NCI-H1105 treated with DMSO at 0.1 percent for 48 hours (cell line): ENCODE measurements at regions not wholly inside any gene's neighbourhood (a gene's known extent, or its start where the extent isn't known, plus 50 kb on each side); places are given as distances from the start of the nearest gene placed in this dataset.
A peak's percentile ranks its signal among the peaks of the same experiment; 100 is the strongest.

ENCODE experiments used
- DNase-seq: peaks from one replicate; lab custom pipeline; 2025; lab: John Stamatoyannopoulos, UW

DNA sequence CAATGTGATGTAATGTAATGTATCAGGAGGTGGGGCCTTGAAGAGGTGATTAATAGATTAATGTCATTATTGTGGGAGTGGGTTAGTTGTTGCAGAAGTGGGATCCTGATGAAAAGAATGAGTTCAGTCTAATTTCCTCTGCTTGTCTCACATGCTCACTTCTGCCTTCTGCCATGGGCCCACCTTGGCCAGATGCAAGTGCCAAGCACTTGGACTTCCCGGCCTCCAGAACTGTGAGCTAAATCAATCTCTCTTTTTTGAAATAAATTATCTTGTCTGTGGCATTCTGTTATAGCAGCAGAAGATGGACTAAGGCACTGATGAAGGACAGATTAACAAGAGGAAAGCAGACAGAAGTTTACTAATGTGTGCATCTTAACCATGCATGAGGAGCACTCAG, 123.9 kb downstream of the ETS2 start:
- DNase-seq: no peak

DNA sequence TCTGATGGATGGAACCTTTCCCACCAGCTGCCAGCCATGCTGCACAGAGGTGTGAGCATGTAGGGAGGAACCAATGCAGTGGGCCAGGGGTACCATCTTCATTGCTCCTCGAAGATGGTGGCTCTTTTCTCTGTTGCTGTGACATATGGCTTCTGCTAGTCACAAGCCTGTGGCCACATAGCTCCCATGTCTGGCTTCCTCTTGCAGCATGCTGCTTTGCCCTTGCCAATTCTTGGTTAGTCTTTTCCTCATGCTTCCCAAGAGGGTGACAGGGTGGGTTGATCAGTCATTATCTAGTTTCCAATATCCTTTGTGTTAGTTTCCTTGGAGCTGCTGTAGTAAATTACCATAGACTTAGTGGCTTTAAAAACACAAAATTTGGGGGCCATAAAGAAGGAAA, 123.4 kb downstream of the ETS2 start:
- no peak for DNase-seq

DNA sequence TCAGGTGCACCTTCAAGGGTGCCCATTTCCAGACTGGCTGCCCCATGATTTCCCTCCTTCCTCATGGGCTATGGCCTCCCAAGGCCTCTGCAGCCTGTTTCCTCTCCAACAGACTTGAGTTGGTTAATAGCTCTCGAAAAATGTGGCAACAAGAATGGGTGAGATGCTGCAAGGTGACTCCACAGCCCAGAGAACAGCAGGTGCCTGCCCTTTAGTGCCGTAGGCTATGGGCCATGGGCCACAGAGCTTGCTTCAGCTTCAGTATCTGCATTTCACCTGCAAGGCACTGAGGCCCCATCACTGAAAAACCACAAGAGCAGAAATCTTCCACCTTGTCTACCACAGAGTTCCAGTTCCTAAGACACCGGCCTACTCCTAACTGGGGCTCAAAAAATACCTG, 122.0 kb downstream of the ETS2 start:
- no peak for DNase-seq

DNA sequence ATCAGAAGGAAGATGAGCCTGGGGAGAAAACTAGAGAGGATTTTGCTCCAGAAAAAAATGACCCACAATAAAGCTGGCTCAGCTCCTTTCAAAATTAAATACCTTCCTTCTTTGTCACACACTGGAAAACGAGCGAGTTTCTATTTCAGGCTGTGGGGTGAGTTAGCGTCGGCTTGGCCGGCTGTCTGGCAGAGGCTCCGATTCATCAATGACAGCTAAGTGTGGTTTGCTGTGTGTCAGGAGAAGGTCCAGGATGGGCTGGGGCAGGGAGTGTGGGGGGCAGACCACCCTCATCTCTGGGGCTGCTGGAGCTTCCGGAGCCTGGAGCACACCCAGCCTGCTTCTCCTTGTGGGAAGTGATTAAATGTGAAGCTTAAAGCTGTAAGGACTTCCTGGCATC, 120.2 kb downstream of the ETS2 start:
- DNase-seq: no peak

DNA sequence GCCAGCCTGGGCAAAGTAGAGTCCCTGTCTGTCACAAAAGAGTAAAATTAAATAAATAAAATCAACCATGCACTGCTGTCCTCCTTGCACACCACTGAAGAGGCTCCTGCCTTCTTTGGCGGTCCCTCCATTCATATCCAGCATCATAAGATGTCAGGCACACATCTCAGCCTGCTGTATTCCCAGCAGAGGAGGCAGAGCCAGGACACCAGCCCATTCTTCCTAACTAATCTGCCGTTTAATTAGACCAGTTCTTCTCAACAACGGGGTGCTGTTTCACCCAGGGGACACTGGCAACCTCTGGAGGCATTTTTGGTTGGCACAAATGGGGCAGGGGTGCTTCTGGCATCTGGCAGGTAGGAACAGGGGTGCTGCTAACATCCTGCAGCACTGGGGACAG, 119.7 kb downstream of the ETS2 start:
- no peak for DNase-seq

DNA sequence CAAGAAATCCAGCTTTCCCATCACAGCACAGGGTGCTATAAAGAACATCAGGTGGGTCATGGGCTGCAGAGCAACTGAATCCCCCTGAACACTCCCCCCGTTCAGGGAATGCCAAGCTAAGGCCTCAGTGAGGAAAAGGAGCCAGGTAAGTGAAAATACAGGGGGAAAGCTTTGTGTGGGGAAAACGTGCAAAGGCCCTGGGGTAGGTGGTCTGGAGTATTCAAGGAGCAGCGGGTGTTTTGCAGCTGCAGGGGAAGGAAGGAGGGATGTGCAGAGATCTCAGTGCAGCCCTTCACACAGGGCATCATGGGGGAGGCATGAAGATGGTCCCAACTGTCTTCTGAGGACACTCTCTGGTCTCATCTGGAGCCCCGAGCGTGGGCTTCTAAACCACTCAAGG, 119.2 kb downstream of the ETS2 start:
- DNase-seq: no peak

DNA sequence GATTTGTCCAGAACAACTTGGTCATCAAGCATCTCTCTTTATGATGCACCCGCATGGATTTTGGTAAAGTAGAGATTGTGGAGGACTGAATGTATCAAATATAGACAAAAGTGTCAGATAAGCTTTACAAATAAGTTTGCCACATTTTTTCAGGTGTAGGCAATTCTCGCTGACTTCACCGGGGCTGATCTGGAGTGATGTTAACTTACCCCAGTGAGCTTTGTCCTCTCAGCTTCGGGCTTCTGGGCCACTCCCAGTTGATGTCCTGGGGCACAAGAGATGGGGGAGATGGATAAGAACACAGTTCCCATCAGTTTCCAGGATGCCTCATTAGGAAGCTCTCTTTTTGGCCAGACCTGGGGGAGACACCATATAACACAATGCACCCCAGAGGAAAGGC, 117.7 kb downstream of the ETS2 start:
- DNase-seq: no peak

DNA sequence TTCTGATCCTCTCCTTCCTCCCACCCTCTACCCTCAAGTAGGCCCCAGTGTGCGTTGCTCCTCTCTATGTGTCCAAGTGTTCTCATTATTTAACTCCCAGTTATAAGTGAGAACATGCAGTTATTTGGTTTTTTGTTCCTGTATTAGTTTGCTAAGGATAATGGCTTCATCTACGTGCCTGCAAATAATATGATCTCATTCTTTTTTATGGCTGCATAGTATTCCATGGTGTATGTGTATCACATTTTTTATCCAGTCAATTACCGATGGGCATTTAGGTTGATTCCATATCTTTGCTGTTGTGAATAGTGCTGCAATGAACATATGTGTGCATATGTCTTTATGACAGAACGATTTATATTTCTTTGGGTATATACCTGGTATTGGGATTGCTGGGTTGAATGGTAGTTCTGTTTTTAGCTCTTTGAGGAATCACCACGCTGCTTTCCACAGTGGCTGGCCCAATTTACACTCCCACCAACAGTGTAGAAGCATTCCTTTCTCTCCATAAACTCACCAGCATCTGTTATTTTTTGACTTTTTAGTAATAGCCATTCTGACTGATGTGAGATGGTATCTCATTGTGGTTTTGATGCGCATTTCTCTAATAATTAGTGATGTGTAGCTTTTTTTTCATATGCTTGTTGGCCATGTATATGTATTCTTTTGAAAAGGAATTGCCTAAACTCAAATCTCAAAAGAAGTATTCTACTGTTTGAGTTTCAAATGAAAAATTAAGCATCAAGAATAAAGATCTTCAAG, 116.9 kb downstream of the ETS2 start:
- no peak for DNase-seq

DNA sequence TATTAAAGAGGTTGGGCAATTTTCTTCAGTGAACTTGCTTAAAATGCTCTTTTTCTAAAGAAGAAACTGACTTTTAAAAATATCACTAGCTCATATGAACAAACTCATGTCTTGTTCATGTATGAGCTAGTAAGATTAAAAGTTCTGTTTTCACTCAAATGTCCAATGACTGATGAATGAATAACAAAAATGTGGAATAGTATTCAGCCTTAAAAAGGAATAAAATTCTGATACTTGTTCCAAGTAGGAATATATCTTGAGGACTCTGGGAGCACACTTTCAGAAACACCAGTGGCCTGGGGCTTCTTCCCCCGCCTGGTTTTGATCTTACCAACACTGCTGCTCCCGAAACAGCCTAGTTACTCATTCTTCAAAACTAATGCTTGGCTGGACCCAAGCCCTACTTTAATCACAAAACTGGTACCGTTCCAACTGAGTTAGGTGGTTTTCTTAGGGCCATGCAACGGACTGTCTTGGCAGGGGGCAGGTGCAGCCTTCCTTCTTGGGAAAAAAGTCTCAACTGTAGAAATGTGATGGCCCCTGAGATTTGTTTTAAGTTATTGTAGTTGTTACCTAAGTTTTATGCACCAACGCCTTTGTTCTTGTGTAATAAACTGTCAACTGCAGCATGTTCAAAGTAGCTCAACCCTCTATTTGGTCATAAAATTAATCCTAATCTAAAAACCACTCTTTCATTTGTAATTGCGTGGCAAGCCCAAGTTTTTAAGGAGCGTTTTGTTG, 116.0 kb downstream of the ETS2 start:
- DNase-seq: no peak

DNA sequence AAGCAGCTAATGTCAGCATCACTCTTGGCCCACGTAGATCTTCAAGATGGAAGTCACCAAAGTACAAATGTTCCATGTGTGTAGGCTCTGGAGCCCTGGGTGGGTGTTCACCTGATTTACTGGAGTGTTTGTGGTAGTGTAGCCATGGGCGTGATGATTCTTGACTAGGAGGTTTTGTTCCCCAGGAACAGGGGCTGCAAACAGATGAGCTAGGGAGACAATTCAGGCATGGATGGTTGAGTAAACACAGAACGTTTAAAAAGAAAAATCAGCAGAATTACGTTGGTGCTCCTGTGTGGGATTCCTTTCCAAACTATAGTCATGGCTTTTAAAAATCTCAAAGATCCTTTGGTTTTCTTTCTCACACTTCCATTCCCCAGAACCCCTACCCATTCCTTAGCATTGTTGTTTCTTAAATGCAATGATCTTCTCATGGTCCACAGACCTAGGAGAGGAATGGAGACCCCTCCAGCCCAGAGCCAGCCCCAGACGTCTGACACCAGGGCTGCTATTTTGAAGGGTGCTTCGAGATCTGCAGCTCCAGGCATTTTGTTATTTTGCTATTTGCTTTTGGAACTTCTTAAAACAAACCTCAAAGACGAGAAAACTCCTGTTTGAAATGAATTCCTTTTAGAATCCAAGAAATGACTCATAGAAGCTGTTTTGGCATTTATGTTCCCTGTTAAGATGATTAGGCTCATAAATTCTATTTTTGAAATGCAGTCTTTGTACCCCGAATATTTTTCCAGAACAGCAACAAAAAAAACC, 115.1 kb downstream of the ETS2 start:
- no peak for DNase-seq

DNA sequence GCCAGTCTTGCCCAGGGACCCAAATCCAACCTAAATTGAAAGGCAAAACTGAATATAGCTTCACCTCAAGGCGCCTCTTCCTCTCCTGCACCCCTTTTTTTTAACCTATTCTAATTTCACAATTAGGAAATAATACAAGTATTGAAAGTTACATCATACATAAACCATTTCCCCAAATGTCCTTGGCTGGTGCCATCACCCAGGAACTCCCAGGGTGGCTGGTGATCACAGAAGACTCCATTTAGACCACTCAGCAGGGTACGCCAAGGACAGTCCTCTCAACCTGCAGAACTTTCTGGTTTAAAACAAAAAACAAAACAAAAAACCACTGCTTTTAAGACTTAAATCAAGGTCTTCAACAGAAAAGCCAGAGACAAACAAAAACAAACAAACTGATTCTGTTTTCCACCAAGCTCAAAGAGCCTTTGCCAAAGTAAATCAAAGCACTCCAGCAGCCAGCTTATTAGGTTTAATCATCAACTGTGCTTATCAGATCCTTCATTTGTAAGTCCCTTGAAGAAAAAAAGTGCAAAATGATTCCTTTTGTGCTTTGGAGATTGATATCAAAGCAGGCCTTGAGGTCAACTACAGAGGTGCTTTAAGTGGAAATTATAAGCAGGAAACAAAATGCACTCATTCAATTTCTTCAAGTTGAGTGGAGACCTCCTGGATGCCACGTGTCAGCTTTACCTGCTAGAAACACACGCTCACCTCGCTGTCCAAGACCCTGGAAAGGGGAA, 113.0 kb downstream of the ETS2 start:
- no peak for DNase-seq

DNA sequence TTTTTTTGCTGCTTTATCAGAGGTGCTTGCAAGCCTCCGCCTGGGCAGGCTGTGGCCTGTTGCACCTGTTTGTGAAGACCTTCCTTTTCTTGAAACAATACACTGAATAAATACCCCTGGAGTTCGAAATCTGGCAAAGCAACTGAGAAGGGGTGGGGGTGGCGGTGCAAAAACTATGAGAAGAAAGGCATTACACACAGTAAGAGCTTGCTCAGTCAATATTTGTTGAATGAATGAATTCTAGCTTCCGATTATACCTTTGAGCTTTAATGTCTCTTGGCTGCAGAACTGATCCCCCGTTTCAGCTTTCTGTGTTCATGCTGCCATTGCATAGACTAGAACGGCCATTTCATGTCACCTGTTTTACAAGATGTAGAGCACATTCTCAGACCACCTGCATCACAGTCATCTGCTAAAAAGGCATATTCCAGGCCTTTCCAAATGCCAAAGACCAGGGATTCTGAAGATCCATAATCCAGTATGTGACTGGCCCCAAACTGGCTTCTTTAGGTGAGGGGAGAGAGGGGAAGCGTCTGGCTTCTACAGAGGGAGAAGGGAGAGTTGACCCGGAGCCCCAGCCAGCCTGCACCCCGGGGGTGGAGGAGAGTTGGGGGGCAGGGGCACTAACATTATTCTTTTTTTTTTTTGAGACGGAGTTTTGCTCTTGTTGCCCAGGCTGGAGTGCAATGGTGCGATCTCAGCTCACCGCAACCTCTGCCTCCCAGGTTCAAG, 111.5 kb downstream of the ETS2 start:
- peak; percentile 95 for DNase-seq

DNA sequence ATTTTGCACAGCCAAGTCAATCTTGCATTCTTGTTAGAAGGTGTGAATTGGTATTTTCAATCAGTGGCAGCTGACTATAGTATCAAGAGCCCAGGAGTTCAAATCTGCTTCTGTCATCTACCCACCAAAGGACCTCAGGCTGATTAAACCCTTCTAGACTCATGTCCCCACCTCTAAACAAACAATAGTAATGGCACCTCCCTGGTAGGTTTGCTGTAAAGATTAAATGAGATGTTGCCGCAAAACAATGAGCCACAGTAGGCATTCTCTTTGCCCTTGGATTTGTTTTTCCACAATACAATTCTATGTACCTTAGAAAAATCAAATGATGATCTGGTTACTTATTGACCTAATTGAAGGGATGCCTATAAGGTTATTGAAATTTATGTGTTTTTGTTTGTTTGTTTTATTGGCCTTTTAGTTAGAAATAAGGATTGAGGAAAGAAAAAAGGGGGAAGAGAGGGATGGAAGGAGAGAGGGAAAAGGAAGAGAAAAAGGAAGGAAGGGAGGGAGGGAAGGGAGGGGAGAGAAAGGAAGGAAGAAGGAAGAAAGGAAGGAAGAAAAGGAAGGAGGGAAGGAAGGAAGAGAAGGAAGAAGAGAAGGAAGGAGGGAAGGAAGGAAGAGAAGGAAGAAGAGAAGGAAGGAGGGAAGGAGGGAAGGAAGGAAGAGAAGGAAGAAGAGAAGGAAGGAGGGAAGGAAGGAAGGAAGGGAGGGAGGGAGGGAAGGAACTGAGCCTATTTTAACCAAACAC, 110.7 kb downstream of the ETS2 start:
- no peak for DNase-seq

DNA sequence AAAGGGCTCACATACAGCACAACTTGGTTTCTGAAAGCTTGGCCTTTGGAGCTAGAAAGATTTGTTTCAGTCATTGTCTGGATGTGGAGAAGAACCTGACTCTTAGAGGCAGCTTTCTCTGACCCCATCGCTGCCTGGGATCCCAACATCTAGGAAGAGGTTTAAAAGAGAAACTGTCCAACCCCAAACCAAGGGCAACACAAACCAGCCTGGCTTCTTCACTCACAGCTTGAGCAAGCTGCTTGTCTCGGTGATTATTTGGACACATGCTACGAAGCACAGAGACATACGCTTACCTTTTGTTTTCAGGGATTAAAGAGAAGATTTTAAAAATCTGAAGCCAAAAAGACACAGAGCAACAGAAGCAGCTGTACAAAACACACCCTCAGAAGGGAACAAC, 109.8 kb downstream of the ETS2 start:
- no peak for DNase-seq

DNA sequence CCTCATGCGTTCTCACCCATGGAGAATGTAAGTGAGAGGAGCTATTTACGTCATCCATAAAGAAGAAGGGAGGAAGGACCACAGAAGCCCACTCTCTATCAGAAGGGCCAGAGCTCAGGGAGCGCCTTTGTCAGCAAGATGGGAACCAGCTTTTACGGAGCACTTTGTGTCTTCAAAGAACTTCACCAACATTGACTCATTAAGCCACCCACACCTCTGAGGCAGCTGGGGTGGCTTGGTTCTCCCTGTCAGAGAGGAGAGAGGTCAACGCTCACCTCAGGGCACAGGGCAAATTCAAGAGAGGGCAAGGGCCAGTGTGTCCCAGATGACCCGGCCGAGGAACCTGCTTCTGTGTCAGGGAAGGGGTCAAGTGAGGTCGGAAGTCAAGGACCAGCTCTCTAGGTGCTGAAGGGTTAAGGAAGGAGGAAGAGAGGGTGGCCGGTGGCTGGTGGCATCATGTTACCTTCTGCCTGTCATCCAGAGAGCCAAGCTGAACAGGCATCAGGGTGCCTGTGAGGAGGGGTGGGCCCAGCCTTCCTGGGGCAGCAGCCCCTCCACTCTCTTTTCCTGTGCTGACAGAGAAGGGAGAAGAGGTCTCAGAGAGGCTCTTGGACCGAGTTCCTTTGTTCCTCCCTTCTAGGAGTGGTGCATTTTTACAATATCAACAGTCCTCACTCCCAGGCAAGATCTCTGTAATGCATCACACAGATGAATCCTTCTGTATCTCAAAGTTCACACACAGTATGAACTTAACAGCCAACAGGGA, 109.0 kb downstream of the ETS2 start:
- DNase-seq: no peak

DNA sequence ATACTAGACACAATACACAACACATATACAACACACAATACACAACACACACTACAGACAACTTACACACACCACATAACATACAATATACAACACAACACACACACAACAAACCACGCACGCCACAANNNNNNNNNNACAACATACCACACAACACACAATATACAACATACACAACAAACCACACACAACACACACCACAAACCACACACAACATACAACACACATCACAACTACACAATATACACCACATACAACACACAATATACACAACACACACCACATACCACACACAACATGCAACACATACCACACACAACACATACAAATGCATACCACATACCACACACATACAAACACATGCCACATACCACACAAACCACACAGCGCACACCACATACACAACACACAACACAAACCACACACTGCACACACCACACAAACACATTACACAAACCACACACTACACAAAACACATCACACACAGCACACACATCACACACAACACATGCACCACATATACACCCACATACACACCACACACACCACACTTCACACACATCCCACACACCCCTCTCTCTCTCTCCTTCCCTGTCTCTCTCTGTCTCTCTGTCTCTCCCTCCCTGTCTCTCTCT, 108.3 kb downstream of the ETS2 start:
- no peak for DNase-seq

DNA sequence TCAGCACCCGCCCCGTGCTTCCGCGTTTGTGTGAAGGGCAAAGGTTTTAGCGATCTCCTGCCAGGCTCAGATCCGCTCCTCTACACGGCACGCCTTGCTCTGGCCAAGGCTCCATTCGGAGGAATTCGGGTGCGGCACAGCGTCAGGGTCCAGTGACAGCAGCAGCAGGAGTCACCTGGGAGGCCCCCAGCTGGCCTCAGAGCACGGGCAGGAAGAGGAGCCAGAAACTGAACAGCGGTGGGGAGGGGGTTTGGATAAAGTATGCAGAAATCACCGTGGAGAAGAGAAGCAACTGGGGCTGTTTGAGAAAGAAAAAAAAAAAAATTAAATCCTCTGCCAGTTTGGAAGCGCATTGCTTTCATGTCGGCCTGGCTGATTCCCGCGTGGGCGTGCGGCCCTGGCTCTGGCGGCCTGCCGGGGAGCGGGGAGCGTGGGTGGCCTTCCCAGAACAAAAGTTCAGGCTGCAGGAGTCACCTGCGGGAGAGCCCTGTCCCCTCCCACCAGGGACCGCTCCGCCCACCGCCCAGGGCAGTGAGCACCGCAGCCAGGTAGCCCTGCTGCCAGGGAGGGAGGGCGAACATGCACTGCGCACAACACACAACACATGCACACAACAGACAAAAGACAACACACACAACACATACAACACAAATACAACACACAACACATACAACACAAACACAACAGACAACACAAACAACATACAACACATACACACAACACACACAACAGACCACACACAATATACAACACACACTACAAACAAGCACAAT, 107.6 kb downstream of the ETS2 start:
- no peak for DNase-seq

DNA sequence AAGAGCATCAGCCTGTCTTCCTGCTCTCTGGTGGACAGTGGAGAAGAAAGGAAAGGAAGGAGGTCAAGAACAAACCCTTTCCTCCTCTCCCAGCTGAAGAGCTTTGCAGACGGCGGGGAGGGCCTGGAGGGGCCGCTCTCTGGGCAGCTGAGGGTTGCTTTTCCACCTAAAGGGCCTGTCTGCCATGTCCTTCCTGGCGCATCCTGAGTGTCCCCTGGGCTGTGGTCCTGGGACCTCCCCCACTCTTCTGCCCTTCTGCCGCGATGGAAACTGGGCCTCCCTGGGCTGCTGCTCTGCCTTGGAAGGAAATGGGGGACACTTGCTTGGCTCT, 107.0 kb downstream of the ETS2 start:
- DNase-seq: no peak

DNA sequence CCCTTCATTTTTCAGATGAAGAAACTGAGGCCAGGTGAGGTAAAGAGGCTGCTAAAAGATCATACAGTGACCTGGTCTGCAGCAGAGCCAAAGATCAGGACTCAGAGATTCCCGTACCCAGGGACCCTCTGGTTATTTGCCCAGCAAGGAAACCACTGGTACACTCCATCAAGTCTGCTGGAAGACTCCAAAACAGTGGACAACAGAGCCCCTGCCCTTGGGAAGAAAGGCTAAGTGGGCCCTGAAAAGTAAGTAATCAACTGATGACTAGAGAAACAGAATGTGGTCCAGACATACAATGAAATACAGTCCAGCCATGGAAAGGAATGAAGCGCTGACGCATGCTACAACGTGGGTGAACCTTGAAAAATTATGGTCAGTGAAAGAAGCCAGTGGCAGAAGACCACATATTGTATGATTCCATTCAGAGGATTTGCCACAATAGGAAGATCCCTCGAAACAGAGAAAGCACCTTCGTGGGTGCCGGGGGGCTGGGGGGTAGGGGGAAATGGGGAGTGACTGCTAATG, 106.4 kb downstream of the ETS2 start:
- DNase-seq: no peak
